Neural progenitor cell (in vitro differentiated cells): ENCODE measurements at regions not wholly inside any gene's neighbourhood (a gene's known extent, or its start where the extent isn't known, plus 50 kb on each side); places are given as distances from the start of the nearest gene placed in this dataset.

Source experiments
- DNase-seq: peaks from one replicate; pipeline ENCODE4 v3.0.0-alpha.2; 2016; ENCODE audit warnings: low spot score
- H2AFZ ChIP-seq: fragments of 200-600 bp; sonication (generic); replicated peaks from 2 replicates; pipeline ENCODE4 v1.6.1; 2016; ENCODE audit warnings: antibody characterized with exemption
- H3F3A ChIP-seq: fragments of 200-600 bp; sonication (generic); 2 replicates; pipeline ENCODE4 v1.6.1; 2016; ENCODE audit warnings: antibody characterized with exemption, low read depth
- H3K27ac ChIP-seq: fragments of 200-600 bp; sonication (generic); 2 replicates; pipeline ENCODE4 v1.5.1; 2016; ENCODE audit warnings: mild to moderate bottlenecking
- H3K27me3 ChIP-seq: fragments of 200-600 bp; sonication (generic); 2 replicates; pipeline ENCODE4 v1.6.1; 2016; ENCODE audit warnings: mild to moderate bottlenecking, moderate library complexity
- H3K36me3 ChIP-seq: fragments of 200-600 bp; sonication (generic); 2 replicates; pipeline ENCODE4 v1.5.1; 2016
- H3K4me1 ChIP-seq: fragments of 200-600 bp; sonication (generic); 2 replicates; pipeline ENCODE4 v1.6.1; 2016; ENCODE audit warnings: mixed run types
- H3K4me2 ChIP-seq: fragments of 200-600 bp; sonication (generic); 2 replicates; pipeline ENCODE4 v1.6.1; 2016
- H3K4me3 ChIP-seq: fragments of 200-600 bp; sonication (generic); 2 replicates; pipeline ENCODE4 v1.5.1; 2016
- H3K79me2 ChIP-seq: fragments of 200-600 bp; sonication (generic); 2 replicates; pipeline ENCODE4 v1.6.1; 2016; ENCODE audit warnings: low read depth
- H3K9ac ChIP-seq: fragments of 200-600 bp; sonication (generic); 2 replicates; pipeline ENCODE4 v1.6.1; 2016
- H3K9me3 ChIP-seq: fragments of 200-600 bp; sonication (generic); 2 replicates; pipeline ENCODE4 v1.5.1; 2016; ENCODE audit warnings: low read depth
- H4K20me1 ChIP-seq: fragments of 200-600 bp; sonication (generic); 2 replicates; pipeline ENCODE4 v1.6.1; 2016; ENCODE audit warnings: low read depth
- H3K27ac Mint-ChIP-seq: 3 replicates; pipeline ENCODE4 v1.8.0; 2021; ENCODE audit warnings: mixed read lengths
- H3K27me3 Mint-ChIP-seq: 2 replicates; pipeline ENCODE4 v1.8.0; 2022; ENCODE audit warnings: low read depth, mild to moderate bottlenecking, inconsistent platforms, moderate library complexity, mixed read lengths; ENCODE audit not compliant: insufficient read depth
- H3K36me3 Mint-ChIP-seq: 3 replicates; pipeline ENCODE4 v1.8.0; 2021; ENCODE audit warnings: mixed read lengths
- H3K4me1 Mint-ChIP-seq: 3 replicates; pipeline ENCODE4 v1.8.0; 2021; ENCODE audit warnings: mixed read lengths
- H3K4me3 Mint-ChIP-seq: 3 replicates; pipeline ENCODE4 v1.8.0; 2021; ENCODE audit warnings: mild to moderate bottlenecking, moderate library complexity, mixed read lengths
- H3K9me3 Mint-ChIP-seq: 3 replicates; pipeline ENCODE4 v1.8.0; 2020; ENCODE audit warnings: mixed read lengths
- EZH2 ChIP-seq: fragments of 200-600 bp; sonication (generic); IDR thresholded peaks from 2 replicates; pipeline ENCODE4 v1.6.1; 2017; ENCODE audit warnings: antibody characterized with exemption, mild to moderate bottlenecking, moderate library complexity
- EZH2phosphoT487 ChIP-seq: fragments of 200-600 bp; sonication (generic); IDR thresholded peaks from 2 replicates; pipeline ENCODE4 v1.6.1; 2017; ENCODE audit warnings: antibody characterized with exemption
- TF ChIP-seq, protein P1 (sequence below): fragments of 200-600 bp; sonication (generic); IDR thresholded peaks from 2 replicates; pipeline ENCODE4 v1.5.1; 2017; ENCODE audit warnings: antibody characterized with exemption, mild to moderate bottlenecking

DNA sequence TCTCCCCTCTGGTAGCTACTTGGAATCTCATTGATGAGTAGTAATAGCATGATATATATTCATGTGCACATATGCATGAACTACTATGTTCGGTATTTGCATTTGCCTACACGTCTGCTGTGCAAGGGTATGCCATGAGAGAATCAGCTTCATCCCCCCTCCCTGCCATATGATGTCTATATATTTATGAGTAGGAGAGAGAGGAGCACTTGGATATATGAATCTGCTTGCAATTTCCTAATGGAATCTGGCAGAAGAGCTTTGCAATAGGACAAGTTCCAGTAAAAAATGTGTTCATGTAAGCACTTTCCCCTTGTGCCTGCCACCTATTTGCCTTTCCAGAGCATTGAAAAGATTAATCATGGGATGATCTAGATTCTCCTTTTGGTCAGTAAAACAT, 76.2 kb upstream of the BACH2 start:
- H3K4me3 Mint-ChIP-seq = no peak overlapping the region
- no peaks in the 10 kb centered on the region for H4K20me1 ChIP-seq
- H3K9me3 Mint-ChIP-seq = peaks cover 4% of the 10 kb centered on the region
- TF ChIP-seq, protein P1, sequence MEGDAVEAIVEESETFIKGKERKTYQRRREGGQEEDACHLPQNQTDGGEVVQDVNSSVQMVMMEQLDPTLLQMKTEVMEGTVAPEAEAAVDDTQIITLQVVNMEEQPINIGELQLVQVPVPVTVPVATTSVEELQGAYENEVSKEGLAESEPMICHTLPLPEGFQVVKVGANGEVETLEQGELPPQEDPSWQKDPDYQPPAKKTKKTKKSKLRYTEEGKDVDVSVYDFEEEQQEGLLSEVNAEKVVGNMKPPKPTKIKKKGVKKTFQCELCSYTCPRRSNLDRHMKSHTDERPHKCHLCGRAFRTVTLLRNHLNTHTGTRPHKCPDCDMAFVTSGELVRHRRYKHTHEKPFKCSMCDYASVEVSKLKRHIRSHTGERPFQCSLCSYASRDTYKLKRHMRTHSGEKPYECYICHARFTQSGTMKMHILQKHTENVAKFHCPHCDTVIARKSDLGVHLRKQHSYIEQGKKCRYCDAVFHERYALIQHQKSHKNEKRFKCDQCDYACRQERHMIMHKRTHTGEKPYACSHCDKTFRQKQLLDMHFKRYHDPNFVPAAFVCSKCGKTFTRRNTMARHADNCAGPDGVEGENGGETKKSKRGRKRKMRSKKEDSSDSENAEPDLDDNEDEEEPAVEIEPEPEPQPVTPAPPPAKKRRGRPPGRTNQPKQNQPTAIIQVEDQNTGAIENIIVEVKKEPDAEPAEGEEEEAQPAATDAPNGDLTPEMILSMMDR = no peak
- TF ChIP-seq EZH2 (no peak), EZH2phosphoT487 (no peak)
- H3K4me3 ChIP-seq = no peak overlapping the region
- H3K27ac Mint-ChIP-seq = no peak overlapping the region
- H3K36me3 ChIP-seq = no peaks in the 10 kb centered on the region
- H3K79me2 ChIP-seq = no peaks in the 10 kb centered on the region
- no peaks in the 10 kb centered on the region for H3F3A ChIP-seq
- no peak overlapping the region for H3K27ac ChIP-seq
- no peak for DNase-seq
- no peaks in the 10 kb centered on the region for H3K27me3 ChIP-seq
- no peak overlapping the region for H3K4me2 ChIP-seq
- H3K27me3 Mint-ChIP-seq = peaks cover 4% of the 10 kb centered on the region
- H3K9ac ChIP-seq = no peak overlapping the region
- no peak overlapping the region for H2AFZ ChIP-seq
- H3K4me1 ChIP-seq = peaks cover 11% of the 10 kb centered on the region
- peaks cover 31% of the 10 kb centered on the region for H3K4me1 Mint-ChIP-seq
- H3K9me3 ChIP-seq = no peaks in the 10 kb centered on the region
- no peaks in the 10 kb centered on the region for H3K36me3 Mint-ChIP-seq

DNA sequence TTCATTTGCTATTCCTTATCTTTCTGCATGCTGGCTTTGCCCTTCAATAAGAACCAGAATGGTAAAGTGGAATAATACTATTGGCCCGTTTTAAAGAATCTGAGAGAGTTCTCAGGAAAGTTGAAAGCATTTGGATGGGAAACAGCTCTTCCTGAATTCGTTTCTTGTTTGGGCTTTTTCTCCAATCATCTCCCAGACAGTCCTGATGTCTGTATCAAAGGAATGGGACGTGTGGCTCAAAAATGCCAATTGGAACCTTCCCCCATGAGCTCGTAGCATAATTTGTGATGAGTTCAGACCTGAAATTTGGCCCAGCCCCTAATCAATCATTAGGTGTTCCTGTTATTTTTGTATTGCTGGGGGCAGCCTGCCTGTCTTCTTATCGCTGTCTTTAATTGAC, 75.8 kb upstream of the BACH2 start:
- Mint-ChIP-seq H3K27ac (no peak overlapping the region), H3K4me3 (no peak overlapping the region), H3K27me3 (peaks cover 4% of the 10 kb centered on the region), H3K36me3 (no peaks in the 10 kb centered on the region), H3K9me3 (peaks cover 4% of the 10 kb centered on the region), H3K4me1 (peaks cover 31% of the 10 kb centered on the region)
- H3K9me3 ChIP-seq = no peaks in the 10 kb centered on the region
- no peak overlapping the region for H3K4me2 ChIP-seq
- no peaks in the 10 kb centered on the region for H3K79me2 ChIP-seq
- no peak overlapping the region for H3K9ac ChIP-seq
- H3F3A ChIP-seq = no peaks in the 10 kb centered on the region
- no peak overlapping the region for H3K4me3 ChIP-seq
- peaks cover 11% of the 10 kb centered on the region for H3K4me1 ChIP-seq
- no peak for DNase-seq
- H4K20me1 ChIP-seq = no peaks in the 10 kb centered on the region
- TF ChIP-seq, protein P1 = no peak
- TF ChIP-seq EZH2phosphoT487 = no peak
- no peak for TF ChIP-seq EZH2
- H3K27ac ChIP-seq = no peak overlapping the region
- H3K27me3 ChIP-seq = no peaks in the 10 kb centered on the region
- H3K36me3 ChIP-seq = no peaks in the 10 kb centered on the region
- peak overlapping the region; percentile 66 for H2AFZ ChIP-seq

DNA sequence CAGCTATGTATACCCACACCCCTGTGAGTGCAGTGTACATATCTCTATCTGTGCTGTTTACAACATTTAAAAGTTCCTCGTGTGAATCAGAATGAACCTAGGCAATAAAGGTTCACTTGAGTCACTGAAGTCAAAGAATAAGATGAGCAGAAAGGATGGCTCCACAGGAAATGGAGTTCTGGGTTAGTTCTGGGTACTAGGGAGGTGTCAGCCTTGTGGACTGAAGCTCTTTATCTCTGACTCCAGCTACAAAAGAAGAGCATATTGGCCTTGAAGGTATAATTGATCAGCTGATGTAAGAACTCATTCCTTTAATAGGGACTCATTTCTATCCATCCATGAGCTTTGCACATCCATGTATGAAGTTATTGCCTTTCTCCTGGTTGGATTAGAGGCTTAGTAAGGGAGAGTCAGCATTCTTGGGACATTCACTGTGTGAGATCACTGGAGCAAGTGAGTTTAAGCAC, 73.9 kb upstream of the BACH2 start:
- Mint-ChIP-seq H3K4me3 (no peak overlapping the region), H3K9me3 (peaks cover 4% of the 10 kb centered on the region), H3K27ac (no peak overlapping the region), H3K27me3 (no peaks in the 10 kb centered on the region), H3K4me1 (peaks cover 28% of the 10 kb centered on the region), H3K36me3 (peaks cover 2% of the 10 kb centered on the region)
- Histone ChIP-seq H3K27ac (no peak overlapping the region), H3K9me3 (no peaks in the 10 kb centered on the region), H3K27me3 (no peaks in the 10 kb centered on the region), H4K20me1 (no peaks in the 10 kb centered on the region), H3K9ac (no peak overlapping the region), H3F3A (no peaks in the 10 kb centered on the region), H3K36me3 (no peaks in the 10 kb centered on the region), H3K4me1 (peaks cover 11% of the 10 kb centered on the region), H3K4me2 (no peak overlapping the region), H3K4me3 (no peak overlapping the region), H2AFZ (no peak overlapping the region), H3K79me2 (no peaks in the 10 kb centered on the region)
- DNase-seq = no peak
- no peak for TF ChIP-seq EZH2phosphoT487
- TF ChIP-seq, protein P1 = no peak
- no peak for TF ChIP-seq EZH2
